ENCODE measurements at regions not wholly inside any gene's neighbourhood (a gene's known extent, or its start where the extent isn't known, plus 50 kb on each side); places are given as distances from the start of the nearest gene placed in this dataset.

- Histone ChIP-seq H3K27ac (ENCODE audit: extremely low read depth, low read depth, low read length) (no peak overlapping the region), H3K4me3 (ENCODE audit: low read depth, low read length) (no peak overlapping the region), H3K4me1 (ENCODE audit: control insufficient read depth, insufficient read depth, low read length) (no peaks in the 10 kb centered on the region), H3K36me3 (ENCODE audit: control insufficient read depth in 2 of 2, insufficient read depth in 1 of 2, low read length in 2 of 2) (no peaks in the 10 kb centered on the region), H3K9me3 (ENCODE audit: control insufficient read depth, insufficient read depth, low read depth, low read length) (no peaks in the 10 kb centered on the region)
- TF ChIP-seq GLI2 (tag by site-specific recombination; IDR thresholded peaks at IDR 0.05; ENCODE audit: borderline replicate concordance, low read depth) (no peak), GLIS1 (tag by site-specific recombination; IDR thresholded peaks at IDR 0.05) (no peak), ZNF341 (tag by site-specific recombination; IDR thresholded peaks at IDR 0.05; ENCODE audit: low read depth) (no peak)
- CTCF ChIA-PET, result no interaction called here
- POLR2A ChIA-PET, result no interaction called here
These were observed 245.5 kb upstream of the CXXC4 start for GRCh38 chr4:104740161-104740560.

- CTCF ChIA-PET, result interaction anchor here (0.7 kb wide), 1 partner anchor 623 kb away, joined by 3 read pairs; no protein-coding TSS in a partner anchor
These were observed 248.5 kb upstream of the CXXC4 start for GRCh38 chr4:104743215-104743653.

DNA sequence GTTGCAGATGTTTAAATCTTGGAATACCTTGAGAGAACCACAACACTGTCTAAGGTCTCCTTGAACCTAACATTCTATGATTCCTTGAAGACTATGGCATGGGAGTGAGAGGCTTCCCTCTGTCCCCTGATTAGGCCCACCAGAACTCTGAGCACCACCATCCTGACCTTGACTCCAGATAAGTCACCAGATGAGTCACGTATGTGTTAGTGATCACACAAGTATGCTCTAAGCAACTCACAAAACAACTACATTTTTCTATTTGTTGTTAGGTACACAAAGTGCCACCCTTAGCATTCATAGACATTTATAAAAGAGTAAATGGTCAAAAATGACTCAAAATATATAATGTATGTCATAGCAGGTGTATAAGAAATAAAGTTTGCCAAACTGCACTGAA lies 252.9 kb upstream of the CXXC4 start:
- no peak overlapping the region for H3K27ac ChIP-seq (ENCODE audit: extremely low read depth, low read depth, low read length)
- H3K36me3 ChIP-seq (ENCODE audit: control insufficient read depth in 2 of 2, insufficient read depth in 1 of 2, low read length in 2 of 2), result no peaks in the 10 kb centered on the region
- TF ChIP-seq, protein P1, sequence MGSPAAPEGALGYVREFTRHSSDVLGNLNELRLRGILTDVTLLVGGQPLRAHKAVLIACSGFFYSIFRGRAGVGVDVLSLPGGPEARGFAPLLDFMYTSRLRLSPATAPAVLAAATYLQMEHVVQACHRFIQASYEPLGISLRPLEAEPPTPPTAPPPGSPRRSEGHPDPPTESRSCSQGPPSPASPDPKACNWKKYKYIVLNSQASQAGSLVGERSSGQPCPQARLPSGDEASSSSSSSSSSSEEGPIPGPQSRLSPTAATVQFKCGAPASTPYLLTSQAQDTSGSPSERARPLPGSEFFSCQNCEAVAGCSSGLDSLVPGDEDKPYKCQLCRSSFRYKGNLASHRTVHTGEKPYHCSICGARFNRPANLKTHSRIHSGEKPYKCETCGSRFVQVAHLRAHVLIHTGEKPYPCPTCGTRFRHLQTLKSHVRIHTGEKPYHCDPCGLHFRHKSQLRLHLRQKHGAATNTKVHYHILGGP (tag by site-specific recombination; IDR thresholded peaks at IDR 0.05), result no peak
- TF ChIP-seq PRDM4 (tag by site-specific recombination; IDR thresholded peaks at IDR 0.05), result no peak
- no peak for TF ChIP-seq ZBTB1 (tag by site-specific recombination; IDR thresholded peaks at IDR 0.05)
- no peak for TF ChIP-seq ZNF274 (IDR thresholded peaks at IDR 0.05; ENCODE audit: low read length)
- TF ChIP-seq ZNF274 (tag by site-specific recombination; IDR thresholded peaks at IDR 0.05; ENCODE audit: borderline replicate concordance), result no peak
- TF ChIP-seq ZXDB (tag by site-specific recombination; IDR thresholded peaks at IDR 0.05), result no peak
- no peak for TF ChIP-seq ZNF366 (tag by site-specific recombination; conservative IDR thresholded peaks at IDR 0.05)
- TF ChIP-seq, protein P2, sequence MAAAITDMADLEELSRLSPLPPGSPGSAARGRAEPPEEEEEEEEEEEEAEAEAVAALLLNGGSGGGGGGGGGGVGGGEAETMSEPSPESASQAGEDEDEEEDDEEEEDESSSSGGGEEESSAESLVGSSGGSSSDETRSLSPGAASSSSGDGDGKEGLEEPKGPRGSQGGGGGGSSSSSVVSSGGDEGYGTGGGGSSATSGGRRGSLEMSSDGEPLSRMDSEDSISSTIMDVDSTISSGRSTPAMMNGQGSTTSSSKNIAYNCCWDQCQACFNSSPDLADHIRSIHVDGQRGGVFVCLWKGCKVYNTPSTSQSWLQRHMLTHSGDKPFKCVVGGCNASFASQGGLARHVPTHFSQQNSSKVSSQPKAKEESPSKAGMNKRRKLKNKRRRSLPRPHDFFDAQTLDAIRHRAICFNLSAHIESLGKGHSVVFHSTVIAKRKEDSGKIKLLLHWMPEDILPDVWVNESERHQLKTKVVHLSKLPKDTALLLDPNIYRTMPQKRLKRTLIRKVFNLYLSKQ (tag by site-specific recombination; IDR thresholded peaks at IDR 0.05; ENCODE audit: borderline replicate concordance), result no peak
- no peak for TF ChIP-seq GLIS1 (tag by site-specific recombination; IDR thresholded peaks at IDR 0.05)
- CTCF ChIA-PET, result no interaction called here
- POLR2A ChIA-PET, result no interaction called here
- no peaks in the 10 kb centered on the region for H3K9me3 ChIP-seq (ENCODE audit: control insufficient read depth, insufficient read depth, low read depth, low read length)
- H3K4me3 ChIP-seq (ENCODE audit: low read depth, low read length), result no peak overlapping the region
- H3K4me1 ChIP-seq (ENCODE audit: control insufficient read depth, insufficient read depth, low read length), result no peaks in the 10 kb centered on the region

More at GRCh38 chr4:104743215-104743653, 248.5 kb upstream of the CXXC4 start:
- Histone ChIP-seq H3K9me3 (ENCODE audit: control insufficient read depth, insufficient read depth, low read depth, low read length) (no peaks in the 10 kb centered on the region), H3K27ac (ENCODE audit: extremely low read depth, low read depth, low read length) (no peak overlapping the region), H3K36me3 (ENCODE audit: control insufficient read depth in 2 of 2, insufficient read depth in 1 of 2, low read length in 2 of 2) (no peaks in the 10 kb centered on the region), H3K4me3 (ENCODE audit: low read depth, low read length) (no peak overlapping the region), H3K4me1 (ENCODE audit: control insufficient read depth, insufficient read depth, low read length) (no peaks in the 10 kb centered on the region)
- TF ChIP-seq RBAK (tag by site-specific recombination; IDR thresholded peaks at IDR 0.05), result no peak
- POLR2A ChIA-PET, result no interaction called here

DNA sequence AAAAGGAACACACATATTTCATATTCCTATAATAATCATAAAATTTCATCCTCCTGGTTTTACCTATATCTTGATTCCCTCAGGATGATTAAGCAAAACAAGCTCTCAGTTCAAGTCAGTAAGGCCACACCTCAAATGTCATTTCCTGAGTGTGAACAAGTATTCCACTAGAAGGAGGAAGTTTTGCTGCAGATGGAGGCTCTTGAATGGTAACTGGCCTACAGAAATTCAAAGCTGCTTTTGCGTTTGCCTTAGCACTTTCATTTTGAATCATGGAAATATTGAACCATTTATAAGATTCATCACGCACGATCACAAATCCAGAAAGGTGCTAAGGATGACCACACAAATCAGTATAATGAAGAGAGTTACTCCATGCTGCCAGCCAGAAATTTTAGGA lies 254.4 kb upstream of the CXXC4 start:
- TF ChIP-seq, protein P2 (tag by site-specific recombination; IDR thresholded peaks at IDR 0.05; ENCODE audit: borderline replicate concordance), result no peak
- TF ChIP-seq ZNF792 (tag by site-specific recombination; IDR thresholded peaks at IDR 0.05), result no peak
- Histone ChIP-seq H3K36me3 (ENCODE audit: control insufficient read depth in 2 of 2, insufficient read depth in 1 of 2, low read length in 2 of 2) (no peaks in the 10 kb centered on the region), H3K27ac (ENCODE audit: extremely low read depth, low read depth, low read length) (no peak overlapping the region), H3K4me3 (ENCODE audit: low read depth, low read length) (no peak overlapping the region), H3K4me1 (ENCODE audit: control insufficient read depth, insufficient read depth, low read length) (no peaks in the 10 kb centered on the region), H3K9me3 (ENCODE audit: control insufficient read depth, insufficient read depth, low read depth, low read length) (no peaks in the 10 kb centered on the region)
- CTCF ChIA-PET, result interaction anchor here (0.6 kb wide), 1 partner anchor 46 kb away, joined by 4 read pairs; no protein-coding TSS in a partner anchor
- POLR2A ChIA-PET, result no interaction called here

Data from HEK293 (cell line).